ENCODE measurements at regions not wholly inside any gene's neighbourhood (a gene's known extent, or its start where the extent isn't known, plus 50 kb on each side); places are given as distances from the start of the nearest gene placed in this dataset.
A peak's percentile ranks its signal among the peaks of the same experiment; 100 is the strongest.

DNA sequence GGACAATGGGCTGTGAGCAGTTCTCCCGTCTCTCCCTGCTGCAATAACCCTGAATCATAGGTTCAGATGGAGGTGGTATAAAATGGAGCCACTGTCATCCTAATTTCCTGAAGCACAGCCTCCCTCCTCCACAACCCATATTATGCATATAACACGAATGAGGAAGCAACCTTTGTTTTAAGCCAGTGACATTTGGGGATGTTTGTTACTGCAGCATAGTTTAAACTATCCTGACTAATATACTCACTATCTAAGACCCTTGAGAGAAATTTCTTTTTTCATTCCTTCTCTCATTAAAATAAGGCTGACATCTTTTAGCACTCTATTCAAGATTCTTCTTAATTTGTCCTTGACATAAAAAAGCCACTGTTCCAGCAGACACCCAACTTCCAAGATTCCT, 413.4 kb downstream of the SOX9 start:
- DNase-seq = no peak

DNA sequence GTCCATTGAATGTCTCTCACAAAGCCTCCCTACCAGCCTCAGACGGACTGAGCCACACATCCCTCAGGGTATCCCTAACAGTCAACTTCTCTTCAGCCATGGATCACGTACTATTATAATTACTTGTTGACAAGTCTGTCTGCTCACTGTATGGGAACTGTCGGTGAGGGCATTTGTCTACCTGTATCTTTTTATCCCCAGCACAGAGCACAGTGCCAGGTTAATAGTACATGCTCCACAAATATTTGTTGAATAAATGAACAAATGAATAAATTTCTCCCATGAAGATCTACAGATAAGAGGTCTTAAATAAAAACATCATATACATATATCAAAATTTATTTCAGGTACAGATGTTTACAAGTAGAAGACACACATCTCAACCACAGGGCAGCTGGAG, 414.0 kb downstream of the SOX9 start:
- no peak for DNase-seq

DNA sequence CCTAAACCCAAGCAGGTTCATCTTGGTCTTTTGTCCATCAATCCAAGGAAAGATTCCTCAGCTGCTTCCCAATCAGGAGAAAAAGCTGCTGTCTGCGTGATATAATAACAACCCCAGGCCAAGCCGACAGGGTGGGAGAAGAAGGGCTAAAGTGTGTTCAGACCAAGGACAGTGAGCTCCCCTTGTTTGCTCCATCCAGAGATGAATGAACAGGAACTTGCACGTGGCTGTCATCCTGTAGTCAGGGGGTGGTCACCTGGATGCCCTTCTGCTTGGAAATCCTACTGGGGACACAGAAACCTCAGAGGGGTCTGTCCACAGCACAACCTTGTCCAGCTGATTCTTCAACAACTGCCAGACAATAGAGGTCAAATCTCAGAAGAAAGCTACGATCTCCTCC, 414.5 kb downstream of the SOX9 start:
- no peak for DNase-seq

DNA sequence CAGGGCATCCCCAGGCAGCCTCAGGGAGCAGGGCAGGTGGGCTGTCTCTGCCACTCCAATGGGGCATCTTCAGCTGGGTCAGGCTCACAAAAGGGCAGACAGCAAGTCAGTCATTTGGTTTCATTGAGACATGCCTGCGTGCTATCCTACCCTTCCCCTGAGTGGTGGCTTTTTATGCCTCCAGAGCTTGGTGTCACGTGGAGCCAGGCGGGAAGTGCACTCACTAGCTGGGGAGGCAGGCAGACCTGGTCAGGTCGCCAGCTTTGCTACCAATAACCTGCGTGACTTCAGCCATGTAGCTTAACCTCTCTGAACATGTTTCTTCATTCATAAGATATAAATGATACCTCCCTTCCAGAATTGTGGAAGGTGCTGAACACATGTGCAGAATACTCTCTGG, 415.0 kb downstream of the SOX9 start:
- no peak for DNase-seq

DNA sequence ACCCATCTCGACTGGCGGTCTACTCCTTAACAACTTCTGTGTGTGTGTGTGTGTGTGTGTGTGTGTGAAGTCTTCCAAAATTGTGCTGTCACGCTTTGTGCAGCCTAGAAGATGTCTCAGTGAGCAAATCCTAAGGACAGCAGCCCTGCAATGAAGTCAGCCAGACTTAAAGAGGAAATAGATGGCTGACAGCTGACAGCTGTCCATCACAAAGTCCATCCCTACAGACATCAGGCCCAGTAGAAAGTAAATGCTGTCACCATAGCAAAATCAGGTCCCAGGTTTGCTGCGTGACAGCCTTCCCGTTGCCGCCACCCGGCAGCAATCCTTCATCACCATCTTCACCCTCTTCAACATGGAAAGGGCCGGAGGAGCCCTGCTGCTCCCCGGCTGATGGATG, 416.0 kb downstream of the SOX9 start:
- DNase-seq = no peak

DNA sequence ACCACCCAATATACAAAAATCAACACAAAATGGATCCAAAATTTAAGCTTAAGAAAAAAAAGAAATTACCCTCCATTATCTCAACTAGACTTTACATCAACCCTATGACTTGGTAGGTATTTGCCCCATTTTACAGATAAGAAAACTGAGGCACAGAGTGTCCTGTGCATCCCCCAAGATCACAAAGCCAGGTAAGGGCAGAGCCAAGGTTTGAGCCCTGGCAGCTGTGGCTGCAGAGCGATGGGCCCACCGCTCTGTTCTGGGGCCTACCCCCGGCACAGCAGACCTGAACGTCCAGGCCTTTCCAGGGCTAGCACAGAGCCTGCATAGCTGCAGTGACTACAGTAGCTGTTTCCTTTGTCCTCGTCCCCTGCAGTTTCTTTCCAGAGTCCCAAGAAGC, 417.6 kb downstream of the SOX9 start:
- no peak for DNase-seq

DNA sequence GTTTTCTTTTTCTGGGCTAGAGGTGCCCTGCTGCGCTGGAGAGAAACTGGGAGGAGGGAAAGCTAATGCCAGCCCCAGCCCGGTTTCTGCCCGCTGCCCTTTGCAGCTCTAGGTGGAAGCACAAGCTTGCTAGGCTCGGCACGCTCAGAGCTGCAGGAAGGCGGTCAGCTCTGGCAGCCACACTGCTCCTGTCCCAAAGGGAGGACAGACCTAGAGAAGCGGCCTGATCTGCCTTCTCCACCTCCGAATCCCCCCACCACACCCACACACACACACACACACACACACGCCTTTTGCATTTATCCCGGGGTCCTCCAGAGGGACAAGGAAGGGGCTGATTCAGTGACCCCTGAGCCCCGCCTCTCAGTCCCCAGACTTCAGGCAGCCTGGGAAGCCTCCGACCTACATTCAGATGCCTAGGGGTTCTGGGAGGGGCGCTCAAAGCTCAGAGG, 418.1 kb downstream of the SOX9 start:
- DNase-seq = no peak

DNA sequence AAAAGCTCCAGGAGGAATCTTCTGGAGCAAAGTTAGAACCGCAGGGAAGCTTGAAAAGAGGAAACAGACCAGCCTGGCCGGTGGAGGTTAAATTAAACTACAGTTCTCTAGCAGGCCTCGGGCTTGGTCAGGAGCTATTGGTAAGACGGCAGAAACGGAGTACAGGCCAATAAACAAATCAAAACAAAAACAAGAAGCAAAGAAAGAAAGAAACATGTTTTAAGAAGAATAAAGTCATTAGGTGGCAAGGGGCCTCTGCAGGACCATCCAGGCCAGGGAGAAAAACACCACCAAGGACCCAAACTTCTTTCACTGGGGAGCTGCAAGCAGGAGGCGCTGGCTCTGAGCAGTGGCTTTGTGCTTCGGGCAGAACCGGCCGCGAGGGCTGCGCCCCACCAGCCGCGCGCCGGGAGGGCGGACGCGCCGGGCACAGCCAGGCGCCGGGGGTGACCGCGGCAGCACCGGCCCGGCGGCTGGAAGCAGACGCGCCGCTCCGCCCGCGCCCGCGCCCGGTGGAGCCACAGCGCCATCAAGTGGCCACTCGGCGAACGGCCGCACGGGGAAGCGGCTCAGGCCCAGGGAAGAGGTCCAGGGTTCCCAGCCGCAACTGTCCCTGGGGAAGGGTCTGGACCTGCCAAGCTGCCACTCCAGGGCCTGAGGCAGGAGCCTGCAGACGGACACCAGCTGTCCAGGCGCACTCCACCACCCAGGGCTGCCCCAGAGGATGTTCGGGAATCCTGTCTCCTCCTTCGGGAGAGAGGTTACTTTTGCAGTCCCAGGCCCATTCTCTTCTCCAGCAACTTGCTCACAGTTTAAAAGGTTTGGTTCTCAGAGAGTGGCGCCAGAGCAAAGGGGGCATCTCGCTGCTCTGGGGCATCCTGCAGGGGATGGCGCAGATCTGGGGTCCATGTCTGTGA, 419.4 kb downstream of the SOX9 start:
- DNase-seq = peak; percentile 75

DNA sequence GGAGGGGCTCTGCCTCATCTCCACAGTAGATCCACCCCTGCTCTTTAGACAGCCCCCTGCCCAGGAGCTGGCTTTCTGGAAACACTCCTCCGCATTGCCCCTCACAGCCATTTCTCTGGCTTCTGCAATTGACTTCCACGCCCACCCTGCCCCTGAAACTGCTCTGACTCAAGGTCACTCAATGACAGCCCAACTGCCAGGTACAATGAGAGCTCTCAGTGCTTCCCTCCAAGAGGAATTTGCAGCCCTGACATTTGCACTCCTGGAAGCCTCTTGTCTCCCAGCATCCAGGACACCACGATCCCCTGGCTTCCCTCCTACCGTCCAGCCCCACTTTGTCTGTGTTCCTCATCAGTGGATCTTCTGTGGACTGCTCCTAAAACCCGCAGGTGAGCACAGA, 421.5 kb downstream of the SOX9 start:
- no peak for DNase-seq

DNA sequence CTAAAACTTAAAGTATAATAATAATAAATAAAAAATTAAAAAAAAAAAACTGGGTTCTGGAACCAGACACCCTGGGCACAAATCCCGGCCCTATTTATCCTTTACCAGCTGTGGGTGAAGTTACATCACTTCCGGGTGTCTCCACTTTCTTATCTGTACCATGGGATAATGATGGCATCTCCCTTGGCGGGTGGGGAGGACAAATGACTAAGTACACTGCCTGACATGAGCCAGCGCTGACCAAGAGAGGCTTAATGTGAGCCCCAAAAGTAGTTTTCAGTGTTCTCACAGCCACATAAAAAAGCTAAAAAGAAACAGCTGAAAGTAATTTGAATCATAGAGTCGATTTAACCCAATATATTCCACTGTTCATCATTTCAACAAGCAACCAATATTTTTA, 424.9 kb downstream of the SOX9 start:
- no peak for DNase-seq

DNA sequence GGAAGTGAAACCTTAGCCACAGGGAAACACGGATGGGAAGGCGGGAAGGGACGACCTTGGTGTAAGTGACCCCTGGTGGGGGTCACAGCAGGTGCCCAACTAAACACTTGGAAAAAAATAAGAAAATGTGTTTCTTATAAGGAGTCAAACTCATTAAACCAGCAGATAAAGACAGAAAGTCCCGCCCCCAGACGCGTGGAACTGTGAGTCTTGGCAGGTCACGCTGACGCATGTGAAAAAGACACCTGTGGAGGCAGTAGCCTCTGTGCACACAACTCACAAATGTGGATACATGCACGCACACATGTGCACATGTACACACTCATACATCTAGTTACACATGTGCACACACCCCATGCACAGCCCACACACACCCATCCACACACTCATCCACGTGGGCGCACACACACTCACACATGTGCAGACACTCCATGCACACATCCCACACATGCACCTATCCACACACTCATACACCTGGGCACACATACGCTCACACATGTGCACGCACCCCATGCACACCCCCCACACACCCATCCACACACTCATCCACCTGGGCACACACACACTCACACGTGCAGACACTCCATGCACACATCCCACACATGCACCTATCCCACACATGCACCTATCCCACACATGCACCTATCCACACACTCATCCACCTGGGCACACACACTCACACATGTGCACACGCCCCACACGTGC, 432.4 kb downstream of the SOX9 start:
- no peak for DNase-seq

DNA sequence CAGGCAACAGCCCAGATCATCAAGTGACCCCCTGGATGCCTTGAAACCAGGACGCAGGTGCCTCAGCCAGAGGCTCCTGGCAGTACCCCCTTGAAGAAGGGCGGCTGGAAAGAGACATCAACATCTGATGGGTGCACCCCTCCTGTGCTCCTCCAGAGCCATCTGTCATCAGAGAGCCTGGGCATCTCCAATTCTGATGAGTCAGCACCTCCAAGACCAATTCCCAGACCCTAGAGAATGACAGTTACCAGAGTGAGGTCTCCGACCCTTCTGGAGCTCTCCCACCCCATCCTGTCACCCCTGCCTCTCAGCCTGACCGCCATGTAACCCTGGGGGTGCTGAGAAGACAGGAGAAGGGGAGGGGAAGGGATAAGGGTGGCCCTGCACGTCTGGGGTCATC, 433.7 kb downstream of the SOX9 start:
- no peak for DNase-seq

DNA sequence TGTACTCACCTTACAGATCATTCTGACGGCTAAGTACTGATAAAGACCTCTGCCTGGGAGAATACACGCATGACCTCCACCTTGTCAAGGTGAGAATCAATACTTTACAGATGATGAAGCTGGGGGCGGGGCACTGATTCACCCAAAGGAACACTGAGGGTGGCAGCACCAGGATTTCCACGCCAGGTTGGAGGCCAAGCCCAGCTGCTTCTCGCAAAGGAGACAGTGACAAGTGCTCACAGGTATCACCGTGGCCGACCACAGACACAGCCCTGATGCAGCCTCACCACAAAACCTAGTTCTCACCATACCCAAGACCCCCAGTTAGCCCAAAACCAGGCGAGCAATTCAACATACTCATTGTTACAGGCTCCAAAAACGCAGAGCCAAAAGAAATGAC, 434.2 kb downstream of the SOX9 start:
- DNase-seq = no peak

DNA sequence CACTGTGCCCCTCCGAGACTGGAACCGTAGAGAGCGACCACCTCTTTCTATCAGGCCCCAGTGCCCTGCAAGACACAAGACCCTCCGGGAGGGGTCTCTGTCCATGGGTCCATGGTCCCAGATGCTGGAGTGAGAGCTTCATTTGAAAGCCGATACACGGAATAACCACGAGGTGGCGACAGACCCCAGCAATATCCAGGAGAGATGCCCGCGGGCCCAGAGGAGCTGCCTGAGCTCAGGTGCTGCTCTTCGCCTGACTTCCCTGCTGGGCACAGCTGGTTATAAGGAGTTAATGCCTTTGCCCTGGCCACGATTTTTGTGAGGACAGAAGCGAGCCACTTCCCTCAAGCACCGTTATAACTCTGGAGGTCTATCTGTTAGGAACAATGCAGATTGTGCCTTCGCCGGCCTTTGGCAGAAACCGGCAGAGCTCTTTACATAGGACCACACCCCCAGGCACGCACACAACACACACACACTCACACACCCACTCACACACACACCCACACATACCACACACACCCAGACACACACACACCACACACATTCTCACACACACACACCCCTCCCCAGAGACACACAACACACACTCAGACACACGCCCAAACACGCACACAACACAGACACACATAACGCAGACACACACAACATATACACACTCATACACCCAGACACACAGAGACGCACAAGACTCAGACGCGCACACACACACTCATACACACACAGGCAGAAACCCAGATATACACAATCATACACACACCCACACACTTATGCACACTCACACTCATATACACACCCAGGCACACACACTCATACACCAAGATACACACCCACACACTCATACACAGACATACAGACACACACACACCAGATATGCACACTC, 436.4 kb downstream of the SOX9 start:
- peak; percentile 54 for DNase-seq

DNA sequence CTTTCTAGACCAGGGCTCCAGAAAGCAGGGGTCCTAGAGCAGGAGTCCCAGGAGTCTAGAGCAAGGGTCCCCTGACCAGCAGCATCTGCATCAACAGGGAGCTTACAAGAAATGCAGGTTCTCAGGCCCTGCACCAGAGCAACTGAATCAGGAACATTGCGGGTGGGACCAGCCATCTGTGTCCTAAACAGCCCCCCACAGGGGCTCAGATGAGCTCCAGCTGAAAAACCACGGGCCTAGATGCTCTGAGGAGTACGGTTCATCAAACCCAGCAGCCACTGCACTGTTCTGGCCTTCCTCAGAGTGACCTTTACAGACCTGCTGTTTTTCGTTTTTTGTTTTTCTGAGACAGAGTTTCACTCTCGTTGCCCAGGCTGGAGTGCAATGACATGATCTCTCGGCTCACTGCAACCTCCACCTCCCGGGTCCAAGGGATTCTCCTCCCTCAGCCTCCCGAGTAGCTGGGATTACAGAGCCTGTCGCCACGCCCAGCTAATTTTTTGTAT, 438.2 kb downstream of the SOX9 start:
- DNase-seq = no peak

DNA sequence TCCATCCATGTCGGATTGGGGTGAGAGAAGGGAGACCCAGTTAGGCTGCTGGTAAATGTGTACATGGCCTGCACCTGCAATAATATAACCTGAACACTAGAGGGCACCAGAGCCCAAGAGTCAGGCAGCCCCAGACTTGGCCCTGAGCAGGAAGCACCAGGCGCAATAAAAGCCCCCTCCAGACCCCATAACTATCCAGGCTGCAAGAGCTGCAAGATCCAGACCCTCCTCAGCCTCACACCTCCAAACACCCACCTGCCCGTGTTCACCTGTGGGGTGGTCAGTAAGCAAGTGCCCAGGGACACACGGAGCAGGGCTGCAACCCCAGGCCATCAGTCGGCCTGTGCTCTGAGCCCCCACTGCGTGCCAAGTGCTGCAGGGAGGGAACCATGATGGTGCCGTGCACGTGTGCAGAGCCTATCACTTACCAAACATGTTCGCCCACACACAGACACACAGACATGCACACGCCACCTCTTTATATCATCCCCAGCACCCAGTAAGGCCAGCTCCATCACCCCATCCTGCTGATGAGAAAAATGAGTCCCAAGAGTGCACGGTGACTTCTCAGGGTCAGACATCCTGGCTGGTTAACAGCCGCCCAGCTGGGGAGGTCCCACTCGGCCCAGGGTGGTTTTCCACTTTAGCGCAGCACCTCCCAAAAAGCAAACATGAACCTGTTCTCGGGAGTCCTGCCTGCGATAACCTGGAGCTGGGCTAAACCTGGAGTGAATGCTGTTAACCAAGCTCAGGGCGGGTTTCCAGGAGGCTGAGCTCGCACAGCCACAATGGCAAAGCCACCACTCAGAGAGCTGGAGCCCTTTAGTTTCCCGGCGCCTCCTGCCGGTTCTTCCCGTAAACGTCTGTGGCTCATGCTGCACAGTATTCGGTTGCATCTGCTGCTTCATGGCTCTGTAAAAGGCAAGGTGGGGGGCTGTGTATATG, 439.8 kb downstream of the SOX9 start:
- peak; percentile 36 for DNase-seq

DNA sequence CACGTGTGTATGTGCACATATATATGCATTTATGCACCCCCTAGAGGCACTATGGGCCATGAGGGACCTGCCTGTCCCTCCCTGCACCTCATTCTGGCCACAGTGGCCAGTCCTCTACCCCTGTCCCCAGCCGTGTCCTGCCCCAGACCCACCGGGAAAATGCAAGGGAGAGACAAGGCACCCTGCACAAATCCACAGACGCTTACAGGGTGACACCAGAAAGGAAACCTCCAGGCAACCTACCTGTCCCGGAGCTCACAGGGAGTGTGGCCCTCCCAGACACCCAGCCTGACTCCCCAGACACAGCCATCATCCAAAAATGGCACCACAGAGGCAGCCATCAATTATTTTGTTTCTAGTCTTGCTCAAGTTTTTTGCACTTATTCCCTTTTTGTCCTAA, 440.4 kb downstream of the SOX9 start:
- DNase-seq = no peak

DNA sequence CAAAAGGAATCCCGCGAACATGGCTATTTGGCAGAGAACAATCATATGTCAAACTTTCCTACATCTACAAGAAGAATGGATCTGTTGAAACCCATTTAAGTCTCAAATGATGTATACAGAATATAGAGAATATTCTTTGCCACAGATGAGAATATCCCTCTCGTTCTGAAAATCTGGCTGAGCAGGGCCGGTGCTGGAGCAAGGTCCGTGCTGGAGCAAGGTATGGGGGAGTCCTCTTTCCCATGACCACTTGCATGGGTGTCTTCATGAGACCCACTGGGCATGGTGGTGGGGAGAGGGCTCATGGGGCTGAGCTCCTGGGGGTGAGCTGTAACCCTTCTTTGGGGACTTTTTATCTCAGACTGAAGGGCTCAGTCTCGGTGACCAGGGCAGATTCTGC, 440.9 kb downstream of the SOX9 start:
- no peak for DNase-seq

DNA sequence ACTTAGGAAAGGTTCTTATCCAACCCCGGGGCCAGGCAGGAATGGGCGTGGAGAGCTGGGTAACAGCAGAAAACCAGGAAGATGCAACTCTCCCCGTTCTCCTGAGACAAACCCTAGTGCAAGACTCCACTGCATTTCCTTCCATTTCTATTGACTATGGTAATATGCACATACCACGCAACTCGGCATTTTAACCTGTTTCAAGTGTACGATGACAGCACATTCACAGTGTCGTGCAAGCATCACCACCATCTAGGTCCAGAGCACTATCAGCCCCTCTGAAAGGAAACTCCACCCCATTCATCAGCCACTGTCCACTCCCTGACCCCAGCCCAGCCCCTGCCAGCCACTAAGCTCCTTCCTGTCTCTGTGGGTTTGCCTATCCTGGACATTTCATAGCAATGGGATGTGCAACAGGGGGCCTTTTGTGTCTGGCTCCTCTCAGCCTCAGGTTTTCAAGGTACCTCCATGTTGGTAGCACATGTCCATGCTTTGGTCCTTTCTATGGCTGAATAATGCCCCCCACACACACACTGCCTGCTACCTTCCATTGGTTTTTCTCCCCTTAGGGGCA, 441.9 kb downstream of the SOX9 start:
- DNase-seq = no peak

DNA sequence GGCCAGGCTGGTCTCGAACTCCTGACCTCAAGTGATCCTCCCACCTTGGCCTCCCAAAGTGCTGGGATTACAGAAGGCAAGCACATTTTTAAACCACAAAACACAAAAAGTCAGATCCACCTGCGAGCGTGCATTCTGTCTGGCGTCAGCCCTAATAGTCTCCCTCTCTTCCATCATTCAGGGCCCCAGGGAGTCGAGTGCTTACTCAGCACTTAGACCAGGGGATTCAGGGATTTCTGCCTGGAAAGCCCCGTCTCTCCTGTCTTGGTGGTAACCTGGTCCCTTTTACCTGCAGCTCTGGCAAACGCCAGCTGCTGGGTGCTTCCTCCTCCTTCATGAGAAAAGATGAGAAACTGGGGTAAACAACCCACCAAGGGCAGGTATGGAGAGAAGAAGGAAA, 443.1 kb downstream of the SOX9 start:
- no peak for DNase-seq

DNA sequence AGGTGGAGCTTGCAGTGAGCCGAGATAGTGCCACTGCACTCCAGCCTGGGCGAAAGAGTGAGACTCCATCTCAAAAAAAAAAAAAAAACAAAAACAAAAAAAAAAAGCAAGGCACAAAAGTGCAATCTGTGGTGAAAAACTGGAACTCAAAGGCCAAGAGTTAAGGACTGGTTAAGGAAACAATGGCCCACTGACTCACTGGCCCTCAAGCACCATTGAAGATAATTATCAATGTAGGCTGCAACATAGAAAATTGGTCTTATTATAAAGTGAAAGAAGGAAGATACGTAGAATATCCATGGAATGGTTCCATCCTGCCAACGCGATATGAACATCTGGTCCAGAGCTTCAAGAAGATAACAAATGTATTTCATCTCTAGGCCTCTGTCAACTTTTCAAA, 444.2 kb downstream of the SOX9 start:
- no peak for DNase-seq

DNA sequence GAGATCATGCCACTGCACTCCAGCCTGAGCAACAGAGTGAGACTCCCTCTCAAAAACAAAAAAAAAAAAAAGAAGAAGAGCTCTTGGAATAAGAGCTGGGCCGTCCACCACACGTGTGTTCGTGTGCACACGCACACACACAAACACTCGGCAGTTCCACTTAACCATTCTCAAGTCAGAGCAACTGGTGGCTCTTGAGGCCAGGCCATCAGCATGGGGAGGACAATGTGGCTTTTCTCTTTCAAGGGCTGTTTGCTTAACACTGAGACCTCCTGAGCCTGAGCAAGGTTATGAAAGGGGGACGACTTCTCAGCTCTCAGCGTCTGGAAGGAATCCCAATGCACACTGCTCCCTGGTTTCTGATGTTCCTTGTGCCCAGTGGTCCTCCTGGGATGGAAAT, 444.9 kb downstream of the SOX9 start:
- no peak for DNase-seq

All from activated CD4-positive, CD25-positive, alpha-beta regulatory T cell treated with anti-CD3 and anti-CD28 coated beads, Interleukin-2, amount 50 U/mL, for 72 hours (primary cell).